ENCODE measurements at regions not wholly inside any gene's neighbourhood (a gene's known extent, or its start where the extent isn't known, plus 50 kb on each side); places are given as distances from the start of the nearest gene placed in this dataset.

DNA sequence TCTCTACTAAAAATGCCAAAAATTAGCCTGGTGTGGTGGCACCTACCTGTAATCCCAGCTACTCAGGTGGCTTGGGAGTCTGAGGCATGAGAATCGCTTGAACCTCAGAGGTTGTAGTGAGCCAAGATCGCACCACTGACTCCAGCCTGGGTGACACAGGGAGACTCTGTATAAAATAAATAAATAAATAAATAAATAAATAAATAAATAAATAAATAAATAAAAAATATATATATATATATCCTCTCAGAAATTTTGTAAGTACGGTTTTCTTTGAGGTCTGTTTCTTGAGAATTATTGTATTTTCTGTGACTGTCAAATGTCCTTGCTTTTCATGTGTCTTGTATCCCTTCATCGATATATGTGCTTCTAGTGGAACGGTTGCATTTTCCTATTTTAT is 406.9 kb upstream of the FIGN start:
- Histone ChIP-seq H3K36me3 (ENCODE audit: control insufficient read depth, insufficient read depth, low read length) (no peaks in the 10 kb centered on the region), H3K4me3 (ENCODE audit: extremely low read depth, insufficient read depth, low read length, poor library complexity, severe bottlenecking) (no peak overlapping the region), H3K27ac (ENCODE audit: low read depth, low read length, severe bottlenecking) (no peak overlapping the region), H3K9me3 (ENCODE audit: control insufficient read depth, low read length) (no peaks in the 10 kb centered on the region), H3K4me1 (ENCODE audit: control insufficient read depth, insufficient read depth, low read length, poor library complexity, severe bottlenecking) (peaks cover 5% of the 10 kb centered on the region)
- 80 to 100% methylated on average over 1 to 2 of the region's 5 CpGs for WGBS, 2 experiments (ENCODE audit: insufficient coverage in 2 of 2)

DNA sequence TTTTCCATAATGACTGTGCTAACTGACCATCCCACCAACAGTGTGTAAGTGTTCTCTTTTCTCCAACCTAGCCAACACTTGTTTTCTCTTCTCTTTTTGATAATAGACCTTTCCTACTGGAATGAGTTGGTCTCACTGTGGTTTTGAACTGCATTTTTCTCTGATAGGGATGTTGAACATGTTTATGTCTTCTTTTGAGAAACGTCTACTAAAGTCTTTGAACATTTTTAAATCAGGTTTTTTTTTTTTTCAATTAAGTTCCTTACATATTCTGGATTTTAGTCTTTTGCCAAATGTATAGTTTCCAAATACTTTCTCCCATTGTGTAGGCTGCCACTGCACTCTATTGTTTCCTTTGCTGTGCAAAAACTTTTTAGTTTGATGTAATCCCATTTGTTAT is 405.5 kb upstream of the FIGN start:
- H3K4me3 ChIP-seq (ENCODE audit: extremely low read depth, insufficient read depth, low read length, poor library complexity, severe bottlenecking) = no peak overlapping the region
- WGBS, 2 experiments (ENCODE audit: insufficient coverage in 2 of 2) = no CpG with 5 or more reads among the region's 1 CpG
- peaks cover 5% of the 10 kb centered on the region for H3K4me1 ChIP-seq (ENCODE audit: control insufficient read depth, insufficient read depth, low read length, poor library complexity, severe bottlenecking)
- no peaks in the 10 kb centered on the region for H3K36me3 ChIP-seq (ENCODE audit: control insufficient read depth, insufficient read depth, low read length)
- H3K27ac ChIP-seq (ENCODE audit: low read depth, low read length, severe bottlenecking) = no peak overlapping the region
- no peaks in the 10 kb centered on the region for H3K9me3 ChIP-seq (ENCODE audit: control insufficient read depth, low read length)

DNA sequence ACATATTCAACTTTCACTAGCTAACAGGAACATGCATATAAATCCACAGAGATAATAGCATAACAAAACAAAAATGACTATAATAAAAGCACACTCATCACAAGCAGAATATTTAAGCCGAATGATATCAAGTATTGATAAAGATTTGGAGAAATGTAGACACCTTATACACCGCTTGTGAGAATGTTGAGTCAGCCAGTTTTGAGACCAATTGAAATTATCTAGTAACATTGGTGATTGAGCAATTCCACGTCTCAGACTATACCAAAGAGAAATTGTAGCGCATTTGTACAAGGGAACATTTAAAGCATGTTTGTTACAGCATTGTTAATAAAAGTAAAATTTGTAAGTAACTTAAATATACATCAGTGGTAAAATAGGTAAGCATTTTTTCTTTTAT is 402.9 kb upstream of the FIGN start:
- Histone ChIP-seq H3K4me3 (ENCODE audit: extremely low read depth, insufficient read depth, low read length, poor library complexity, severe bottlenecking) (no peak overlapping the region), H3K9me3 (ENCODE audit: control insufficient read depth, low read length) (no peaks in the 10 kb centered on the region), H3K4me1 (ENCODE audit: control insufficient read depth, insufficient read depth, low read length, poor library complexity, severe bottlenecking) (no peaks in the 10 kb centered on the region), H3K36me3 (ENCODE audit: control insufficient read depth, insufficient read depth, low read length) (no peaks in the 10 kb centered on the region), H3K27ac (ENCODE audit: low read depth, low read length, severe bottlenecking) (no peak overlapping the region)
- 93 to 100% methylated on average over 1 to 2 of the region's 4 CpGs for WGBS, 2 experiments (ENCODE audit: insufficient coverage in 2 of 2)

DNA sequence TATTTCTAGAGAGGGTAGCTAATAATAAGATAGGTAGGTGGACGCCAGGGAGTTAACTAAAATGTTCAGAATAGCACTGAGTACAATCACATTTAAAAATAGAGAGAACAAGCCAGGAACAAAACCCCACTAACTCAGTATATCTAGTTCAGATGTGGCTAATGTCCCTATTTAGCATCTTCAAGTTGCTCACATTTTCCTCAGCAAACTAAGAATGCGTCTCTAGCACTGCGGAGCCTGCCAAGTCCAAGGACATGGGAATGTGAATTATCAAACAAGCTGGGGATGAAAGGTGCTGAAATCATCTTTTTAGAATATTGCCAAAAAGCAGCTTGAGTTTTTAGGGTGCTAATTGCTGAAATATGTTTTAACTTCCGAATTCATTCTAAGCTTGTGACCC is 398.5 kb upstream of the FIGN start:
- Histone ChIP-seq H3K27ac (ENCODE audit: low read depth, low read length, severe bottlenecking) (no peak overlapping the region), H3K4me3 (ENCODE audit: extremely low read depth, insufficient read depth, low read length, poor library complexity, severe bottlenecking) (no peak overlapping the region), H3K4me1 (ENCODE audit: control insufficient read depth, insufficient read depth, low read length, poor library complexity, severe bottlenecking) (no peaks in the 10 kb centered on the region), H3K36me3 (ENCODE audit: control insufficient read depth, insufficient read depth, low read length) (no peaks in the 10 kb centered on the region), H3K9me3 (ENCODE audit: control insufficient read depth, low read length) (no peaks in the 10 kb centered on the region)
- 60 to 80% methylated on average over 1 of the region's 4 CpGs for WGBS, 2 experiments (ENCODE audit: insufficient coverage in 2 of 2)

DNA sequence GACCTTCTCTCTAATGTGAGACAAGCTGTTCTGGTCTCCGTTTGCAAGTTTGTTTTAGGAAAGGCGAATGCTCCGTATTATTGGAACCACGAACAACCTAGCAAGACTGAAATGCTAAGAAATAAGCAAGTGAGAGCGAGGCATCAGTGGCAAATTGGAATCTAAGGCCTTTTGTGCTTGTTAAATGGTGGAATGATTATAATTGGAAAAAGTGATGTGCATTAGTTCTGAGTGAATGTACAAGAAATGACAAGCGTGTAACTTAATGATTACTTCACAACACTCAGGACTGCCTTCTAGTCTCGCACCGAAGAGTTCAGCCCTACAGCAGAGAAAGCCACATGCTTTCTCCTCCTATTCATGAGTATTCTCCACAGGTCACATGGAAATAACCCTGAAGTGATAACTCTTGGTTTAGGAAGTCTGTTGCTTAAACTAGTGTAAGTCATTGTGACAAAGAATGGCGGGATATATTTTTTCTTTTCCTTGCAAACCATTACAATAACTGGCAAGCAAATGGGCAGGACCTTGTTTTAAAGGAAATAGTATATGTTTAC is 392.2 kb upstream of the FIGN start:
- WGBS, 2 experiments (ENCODE audit: insufficient coverage in 2 of 2) = 93 to 98% methylated on average over 6 to 7 of the region's 9 CpGs
- H3K36me3 ChIP-seq (ENCODE audit: control insufficient read depth, insufficient read depth, low read length) = no peaks in the 10 kb centered on the region
- no peak overlapping the region for H3K4me3 ChIP-seq (ENCODE audit: extremely low read depth, insufficient read depth, low read length, poor library complexity, severe bottlenecking)
- no peaks in the 10 kb centered on the region for H3K4me1 ChIP-seq (ENCODE audit: control insufficient read depth, insufficient read depth, low read length, poor library complexity, severe bottlenecking)
- H3K9me3 ChIP-seq (ENCODE audit: control insufficient read depth, low read length) = no peaks in the 10 kb centered on the region
- H3K27ac ChIP-seq (ENCODE audit: low read depth, low read length, severe bottlenecking) = no peak overlapping the region

DNA sequence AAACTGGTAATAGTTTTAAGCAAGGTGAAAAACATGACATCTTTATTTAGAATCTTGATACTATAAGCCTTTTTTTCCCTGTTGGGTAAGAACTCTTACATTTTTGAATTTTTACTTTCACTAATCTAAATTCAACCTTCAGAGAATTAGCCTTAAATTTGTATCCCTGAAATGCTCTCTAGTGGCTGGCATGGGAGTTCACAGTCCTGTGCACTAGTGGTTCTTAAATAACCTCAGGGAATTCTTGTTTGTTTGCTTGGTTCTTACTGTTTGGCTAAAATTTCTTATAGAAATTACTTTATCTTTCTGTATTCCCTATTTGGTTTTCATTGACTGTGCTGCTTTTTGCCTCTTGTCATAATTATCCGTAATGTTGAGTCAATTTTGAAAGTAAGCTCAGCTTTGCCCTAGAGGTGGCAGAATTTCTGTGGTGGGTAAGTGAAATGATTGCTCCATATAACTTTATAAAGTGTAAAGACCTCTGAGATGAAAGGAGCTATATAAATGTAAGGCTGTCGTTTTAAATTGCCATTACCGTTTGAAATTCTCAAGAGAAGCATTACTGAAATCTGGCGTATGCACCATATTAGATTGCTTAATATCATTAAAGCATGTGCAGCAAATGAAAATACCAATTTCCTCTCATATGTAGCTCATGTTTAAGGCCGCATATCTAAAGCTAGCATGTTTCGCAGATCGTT is 391.3 kb upstream of the FIGN start:
- Histone ChIP-seq H3K4me1 (ENCODE audit: control insufficient read depth, insufficient read depth, low read length, poor library complexity, severe bottlenecking) (no peaks in the 10 kb centered on the region), H3K9me3 (ENCODE audit: control insufficient read depth, low read length) (no peaks in the 10 kb centered on the region), H3K27ac (ENCODE audit: low read depth, low read length, severe bottlenecking) (no peak overlapping the region), H3K4me3 (ENCODE audit: extremely low read depth, insufficient read depth, low read length, poor library complexity, severe bottlenecking) (no peak overlapping the region), H3K36me3 (ENCODE audit: control insufficient read depth, insufficient read depth, low read length) (no peaks in the 10 kb centered on the region)
- 85 to 92% methylated on average over 2 to 3 of the region's 7 CpGs for WGBS, 2 experiments (ENCODE audit: insufficient coverage in 2 of 2)

DNA sequence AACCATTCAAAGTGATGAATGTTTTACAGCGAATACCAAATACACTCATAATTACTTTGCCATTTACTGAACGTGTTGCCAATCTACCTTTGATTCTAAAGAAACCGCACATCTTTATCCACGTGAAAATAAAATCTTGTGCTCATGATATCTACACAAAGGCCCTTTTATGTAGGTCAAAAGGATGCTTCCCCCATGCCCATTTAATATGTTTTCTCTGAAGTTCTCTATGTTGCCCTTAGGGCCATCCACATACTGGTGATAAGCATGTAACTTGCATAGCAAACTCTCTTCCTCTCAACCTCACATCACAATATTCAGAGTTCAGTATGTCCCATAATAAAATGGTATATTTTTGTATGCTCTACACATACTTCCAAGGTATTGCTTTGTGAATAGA is 380.0 kb upstream of the FIGN start:
- WGBS, 2 experiments (ENCODE audit: insufficient coverage in 2 of 2) = 94 to 97% methylated on average over 3 of the region's 4 CpGs
- no peaks in the 10 kb centered on the region for H3K4me1 ChIP-seq (ENCODE audit: control insufficient read depth, insufficient read depth, low read length, poor library complexity, severe bottlenecking)

DNA sequence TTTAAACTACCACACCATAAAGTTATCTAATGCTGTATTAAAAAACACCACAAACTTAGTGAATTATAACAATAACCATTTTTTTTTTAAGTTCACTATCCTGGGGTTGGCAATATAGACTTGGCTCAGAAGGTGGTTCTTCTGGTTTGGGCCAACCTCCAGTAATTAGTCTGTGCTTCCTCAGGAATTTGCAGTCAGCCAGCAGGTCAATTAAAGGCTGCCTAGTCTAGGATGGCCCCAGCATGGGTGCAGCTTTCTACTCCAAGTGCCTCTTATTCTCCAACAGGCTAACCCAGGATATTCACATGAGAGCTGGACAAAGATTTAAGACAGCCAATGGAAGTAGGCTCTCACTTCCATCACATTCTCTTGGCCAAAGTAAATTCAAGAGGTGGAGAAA is 379.1 kb upstream of the FIGN start:
- Histone ChIP-seq H3K36me3 (ENCODE audit: control insufficient read depth, insufficient read depth, low read length) (no peaks in the 10 kb centered on the region), H3K27ac (ENCODE audit: low read depth, low read length, severe bottlenecking) (no peak overlapping the region), H3K4me1 (ENCODE audit: control insufficient read depth, insufficient read depth, low read length, poor library complexity, severe bottlenecking) (no peaks in the 10 kb centered on the region), H3K4me3 (ENCODE audit: extremely low read depth, insufficient read depth, low read length, poor library complexity, severe bottlenecking) (no peak overlapping the region), H3K9me3 (ENCODE audit: control insufficient read depth, low read length) (no peaks in the 10 kb centered on the region)

More for the DNA sequence above, 380.0 kb upstream of the FIGN start:
- Histone ChIP-seq H3K27ac (ENCODE audit: low read depth, low read length, severe bottlenecking) (no peak overlapping the region), H3K4me3 (ENCODE audit: extremely low read depth, insufficient read depth, low read length, poor library complexity, severe bottlenecking) (no peak overlapping the region), H3K36me3 (ENCODE audit: control insufficient read depth, insufficient read depth, low read length) (no peaks in the 10 kb centered on the region), H3K9me3 (ENCODE audit: control insufficient read depth, low read length) (no peaks in the 10 kb centered on the region)

DNA sequence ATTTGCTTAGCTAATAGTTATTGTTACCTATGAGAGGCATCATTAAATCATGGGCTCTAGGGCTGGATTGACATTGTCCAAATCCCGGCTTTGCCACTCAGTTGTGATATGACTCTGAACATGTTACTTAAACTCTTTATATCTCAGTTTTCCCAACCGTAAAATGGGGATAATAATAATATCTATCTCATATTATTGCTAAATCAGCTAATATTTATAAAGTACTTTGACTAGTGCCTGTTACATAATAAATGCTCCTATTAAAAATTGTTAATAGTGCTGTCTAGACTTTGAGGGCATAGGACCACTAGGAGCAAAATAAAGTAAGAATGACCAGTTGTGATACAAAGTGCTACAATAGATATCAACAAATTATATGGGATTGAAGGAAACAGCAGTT is 376.3 kb upstream of the FIGN start:
- no peak overlapping the region for H3K4me3 ChIP-seq (ENCODE audit: extremely low read depth, insufficient read depth, low read length, poor library complexity, severe bottlenecking)
- no peak overlapping the region for H3K27ac ChIP-seq (ENCODE audit: low read depth, low read length, severe bottlenecking)
- no peaks in the 10 kb centered on the region for H3K9me3 ChIP-seq (ENCODE audit: control insufficient read depth, low read length)
- H3K36me3 ChIP-seq (ENCODE audit: control insufficient read depth, insufficient read depth, low read length) = no peaks in the 10 kb centered on the region
- no peaks in the 10 kb centered on the region for H3K4me1 ChIP-seq (ENCODE audit: control insufficient read depth, insufficient read depth, low read length, poor library complexity, severe bottlenecking)
- WGBS, 2 experiments (ENCODE audit: insufficient coverage in 2 of 2) = 100% methylated on average over 1 of the region's 2 CpGs; no CpG with 5 or more reads in 1 of the 2 experiments

DNA sequence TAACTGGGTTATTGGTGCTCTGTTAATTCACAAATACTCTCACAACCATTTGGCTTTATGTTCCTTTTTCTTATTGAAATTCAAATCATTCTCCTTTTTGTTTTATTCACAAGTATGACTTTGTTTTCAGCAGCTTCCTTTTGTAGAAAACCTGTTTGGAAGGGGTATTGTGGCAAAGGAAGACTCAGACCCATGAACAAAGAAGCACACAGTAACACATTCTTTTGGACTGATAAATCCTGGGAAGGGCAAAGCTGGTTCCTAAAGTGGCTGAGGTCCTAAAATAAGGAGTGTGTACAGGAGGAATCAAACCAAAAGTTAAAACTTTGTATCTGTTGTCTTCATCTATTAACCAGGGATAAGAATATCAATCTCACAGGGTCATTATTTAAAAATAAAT is 374.7 kb upstream of the FIGN start:
- H3K4me1 ChIP-seq (ENCODE audit: control insufficient read depth, insufficient read depth, low read length, poor library complexity, severe bottlenecking) = no peaks in the 10 kb centered on the region
- no peaks in the 10 kb centered on the region for H3K36me3 ChIP-seq (ENCODE audit: control insufficient read depth, insufficient read depth, low read length)
- no peak overlapping the region for H3K27ac ChIP-seq (ENCODE audit: low read depth, low read length, severe bottlenecking)
- H3K4me3 ChIP-seq (ENCODE audit: extremely low read depth, insufficient read depth, low read length, poor library complexity, severe bottlenecking) = no peak overlapping the region
- no peaks in the 10 kb centered on the region for H3K9me3 ChIP-seq (ENCODE audit: control insufficient read depth, low read length)

DNA sequence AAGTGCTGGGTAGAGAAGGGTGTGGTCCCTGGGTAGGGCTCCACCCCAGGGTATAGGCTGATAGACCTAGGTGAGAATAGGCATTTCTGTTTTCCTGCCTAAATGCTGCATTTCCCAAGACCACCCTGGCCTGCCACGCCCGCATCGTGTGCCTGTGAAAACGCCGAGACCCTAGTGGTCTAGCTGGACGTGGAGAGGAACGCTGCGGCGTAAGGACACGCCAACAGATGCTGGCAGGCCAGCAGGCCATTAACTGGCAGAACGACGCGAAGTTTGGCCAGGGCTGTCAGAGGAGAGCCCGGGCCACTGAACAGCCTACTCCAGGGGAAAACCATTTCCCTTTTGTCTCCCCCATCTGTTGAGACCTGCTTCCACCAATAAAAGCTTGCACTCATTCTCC is 373.2 kb upstream of the FIGN start:
- WGBS, 2 experiments (ENCODE audit: insufficient coverage in 2 of 2) = 97 to 98% methylated on average over 14 of the region's 14 CpGs
- Histone ChIP-seq H3K4me3 (ENCODE audit: extremely low read depth, insufficient read depth, low read length, poor library complexity, severe bottlenecking) (no peak overlapping the region), H3K27ac (ENCODE audit: low read depth, low read length, severe bottlenecking) (no peak overlapping the region), H3K4me1 (ENCODE audit: control insufficient read depth, insufficient read depth, low read length, poor library complexity, severe bottlenecking) (no peaks in the 10 kb centered on the region), H3K9me3 (ENCODE audit: control insufficient read depth, low read length) (no peaks in the 10 kb centered on the region), H3K36me3 (ENCODE audit: control insufficient read depth, insufficient read depth, low read length) (no peaks in the 10 kb centered on the region)

All from mesodermal cell (in vitro differentiated cells).